CD14-positive monocyte (primary cell): ENCODE measurements at regions not wholly inside any gene's neighbourhood (a gene's known extent, or its start where the extent isn't known, plus 50 kb on each side); places are given as distances from the start of the nearest gene placed in this dataset.

Experiments
- DNase-seq, 3 donors: peaks; one replicate each; pipeline ENCODE4 v3.0.0-alpha.2; 2011 to 2022
- H2AFZ ChIP-seq: 2 replicates; pipeline ENCODE4 v1.6.0; 2012; ENCODE audit warnings: mild to moderate bottlenecking, low read depth, low read length, inconsistent platforms; ENCODE audit not compliant: insufficient read depth, poor library complexity, severe bottlenecking
- H3K27ac ChIP-seq, 2 donors: 1 replicate in 1 of 2; 2 replicates in 1 of 2; pipeline ENCODE4 v1.5.1; 2012 to 2013; ENCODE audit warnings: low read length in 2 of 2, control low read depth in 1 of 2, inconsistent platforms in 1 of 2, low read depth in 1 of 2, mild to moderate bottlenecking in 1 of 2
- H3K27me3 ChIP-seq, 2 donors: one replicate each; pipeline versions ENCODE4 v1.6.0 to v1.6.1; 2011 to 2013; ENCODE audit warnings: low read length in 2 of 2; ENCODE audit not compliant: control insufficient read depth in 2 of 2, insufficient read depth in 2 of 2
- H3K36me3 ChIP-seq, 2 donors: replicated peaks in 1 of 2; 1 replicate in 1 of 2; 2 replicates in 1 of 2; pipeline versions ENCODE4 v1.5.1 to v1.6.1; 2012 to 2013; ENCODE audit warnings: low read length in 2 of 2, control low read depth in 1 of 2, inconsistent platforms in 1 of 2, mild to moderate bottlenecking in 1 of 2; ENCODE audit not compliant: insufficient read depth in 2 of 2, control insufficient read depth in 1 of 2
- H3K4me1 ChIP-seq, 2 donors: 1 replicate in 1 of 2; 2 replicates in 1 of 2; pipeline versions ENCODE4 v1.5.1 to v1.6.1; 2012 to 2013; ENCODE audit warnings: low read length in 2 of 2, control low read depth in 1 of 2, inconsistent platforms in 1 of 2, mild to moderate bottlenecking in 1 of 2, moderate library complexity in 1 of 2; ENCODE audit not compliant: insufficient read depth in 2 of 2, control insufficient read depth in 1 of 2
- H3K4me2 ChIP-seq: replicated peaks from 2 replicates; pipeline ENCODE3; 2012; ENCODE audit warnings: low read length, moderate library complexity, mild to moderate bottlenecking; ENCODE audit not compliant: poor library complexity, severe bottlenecking; ENCODE audit errors: extremely low read depth
- H3K4me3 ChIP-seq, 3 experiments: fragments of 200-600 bp in 1 of 3; sonication (generic) in 1 of 3; replicated peaks in 1 of 3; 1 replicate in 2 of 3; 2 replicates in 1 of 3; pipeline ENCODE4 v1.5.1; 2011 to 2013; ENCODE audit warnings: low read length in 3 of 3, mild to moderate bottlenecking in 3 of 3, control low read depth in 2 of 3, low read depth in 2 of 3, inconsistent platforms in 1 of 3, moderate library complexity in 1 of 3
- H3K79me2 ChIP-seq: 2 replicates; pipeline ENCODE4 v1.6.0; 2012; ENCODE audit warnings: mild to moderate bottlenecking, control low read depth, inconsistent platforms, low read length, moderate library complexity; ENCODE audit not compliant: insufficient read depth
- H3K9ac ChIP-seq: 2 replicates; pipeline ENCODE4 v1.6.0; 2017; ENCODE audit warnings: low read length, mild to moderate bottlenecking; ENCODE audit not compliant: insufficient read depth, poor library complexity, severe bottlenecking
- H3K9me3 ChIP-seq, 2 donors: replicated peaks in 1 of 2; 1 replicate in 1 of 2; 2 replicates in 1 of 2; pipeline versions ENCODE4 v1.5.1 to v1.6.1; 2012 to 2013; ENCODE audit warnings: low read length in 2 of 2, control low read depth in 1 of 2; ENCODE audit not compliant: control insufficient read depth in 1 of 2, insufficient read depth in 1 of 2
- H4K20me1 ChIP-seq: 2 replicates; pipeline ENCODE4 v1.6.0; 2012; ENCODE audit warnings: mild to moderate bottlenecking, low read length, control low read depth, moderate library complexity; ENCODE audit not compliant: insufficient read depth
- H3K27ac Mint-ChIP-seq, 7 donors: one replicate each; pipeline ENCODE4 v1.8.0; 2020; ENCODE audit warnings: mild to moderate bottlenecking in 7 of 7, mixed read lengths in 7 of 7, moderate library complexity in 6 of 7, inconsistent platforms in 2 of 7
- H3K27me3 Mint-ChIP-seq, 3 donors: one replicate each; pipeline ENCODE4 v1.8.0; 2021 to 2022; ENCODE audit warnings: low read depth in 3 of 3, mild to moderate bottlenecking in 3 of 3, mixed read lengths in 3 of 3, moderate library complexity in 3 of 3, inconsistent platforms in 1 of 3
- H3K36me3 Mint-ChIP-seq, 2 donors: one replicate each; pipeline ENCODE4 v1.8.0; 2020; ENCODE audit warnings: mixed read lengths in 2 of 2, inconsistent platforms in 1 of 2, mild to moderate bottlenecking in 1 of 2
- H3K4me1 Mint-ChIP-seq: one replicate; pipeline ENCODE4 v1.8.0; 2020; ENCODE audit warnings: mild to moderate bottlenecking, mixed read lengths
- H3K4me3 Mint-ChIP-seq, 2 donors: one replicate each; pipeline ENCODE4 v1.8.0; 2020; ENCODE audit warnings: mild to moderate bottlenecking in 2 of 2, mixed read lengths in 2 of 2, moderate library complexity in 1 of 2
- H3K9me3 Mint-ChIP-seq, 7 donors: one replicate each; pipeline ENCODE4 v1.8.0; 2020 to 2022; ENCODE audit warnings: mixed read lengths in 7 of 7, mild to moderate bottlenecking in 6 of 7, moderate library complexity in 6 of 7, inconsistent platforms in 2 of 7
- CTCF ChIP-seq: fragments of 200-600 bp; IDR thresholded peaks from one replicate; pipeline ENCODE4 v1.8.0; 2022; ENCODE audit warnings: antibody characterized with exemption, mild to moderate bottlenecking
- WGBS: methylation state at CpG from one replicate; pipeline ENCODE4 v1.1.5; 2013; ENCODE audit warnings: missing lambda C conversion rate; ENCODE audit not compliant: insufficient coverage; 5-methylcytosine and 5-hydroxymethylcytosine counted together
- intact Hi-C, 2 donors: fragments of 100-400 bp; cut with micrococcal nuclease; formaldehyde crosslinking; loops; one replicate each; pipeline versions ENCODE4 v1.15.0 to v1.15.1; 2023

GRCh38 chr6:117118490-117118889 lies 146.9 kb upstream of the VGLL2 start:
- TF ChIP-seq CTCF: no peak
- no peaks in the 10 kb centered on the region for H3K4me1 Mint-ChIP-seq

GRCh38 chr6:117126213-117126612 lies 139.1 kb upstream of the VGLL2 start:
- Histone ChIP-seq H3K79me2 (no peaks in the 10 kb centered on the region), H3K4me2 (no peak overlapping the region), H3K9me3 (no peaks in the 10 kb centered on the region), H3K9ac (no peak overlapping the region), H3K27me3 (no peaks in the 10 kb centered on the region), H3K4me3 (no peak overlapping the region), H3K4me1 (no peaks in the 10 kb centered on the region), H2AFZ (no peak overlapping the region), H4K20me1 (no peaks in the 10 kb centered on the region), H3K27ac (no peak overlapping the region), H3K36me3 (no peaks in the 10 kb centered on the region)
- DNase-seq: no peak
- TF ChIP-seq CTCF: no peak
- intact Hi-C loops: no loop called here
- peaks cover 0 to 8% (median 2%) of the 10 kb centered on the region in 7 donors for H3K9me3 Mint-ChIP-seq
- no peaks in the 10 kb centered on the region for H3K27me3 Mint-ChIP-seq
- H3K27ac Mint-ChIP-seq: no peak overlapping the region
- no peaks in the 10 kb centered on the region for H3K4me1 Mint-ChIP-seq
- 83% methylated on average over 1 of the region's 1 CpG for WGBS
- no peak overlapping the region for H3K4me3 Mint-ChIP-seq
- H3K36me3 Mint-ChIP-seq: no peaks in the 10 kb centered on the region

More at GRCh38 chr6:117118490-117118889, 146.9 kb upstream of the VGLL2 start:
- Histone ChIP-seq H3K36me3 (no peaks in the 10 kb centered on the region), H3K4me3 (no peak overlapping the region), H2AFZ (no peak overlapping the region), H3K4me1 (no peaks in the 10 kb centered on the region), H3K79me2 (no peaks in the 10 kb centered on the region), H3K27me3 (no peaks in the 10 kb centered on the region), H4K20me1 (no peaks in the 10 kb centered on the region), H3K9ac (no peak overlapping the region), H3K9me3 (no peaks in the 10 kb centered on the region), H3K4me2 (no peak overlapping the region), H3K27ac (no peak overlapping the region)
- intact Hi-C loops: no loop called here
- Mint-ChIP-seq H3K27ac (no peak overlapping the region), H3K9me3 (peaks cover 0 to 10% (median 3%) of the 10 kb centered on the region in 7 donors), H3K36me3 (no peaks in the 10 kb centered on the region), H3K27me3 (no peaks in the 10 kb centered on the region), H3K4me3 (no peak overlapping the region)
- no peak for DNase-seq
